Gastrocnemius medialis (tissue), 4 donors: ENCODE measurements at regions not wholly inside any gene's neighbourhood (a gene's known extent, or its start where the extent isn't known, plus 50 kb on each side); places are given as distances from the start of the nearest gene placed in this dataset.

Source experiments
- POLR2A ChIP-seq, 2 donors: fragments of 450-650 bp; IDR thresholded peaks; one replicate each; pipeline ENCODE4 v1.6.1; 2017; ENCODE audit warnings: antibody characterized with exemption in 2 of 2, mild to moderate bottlenecking in 2 of 2, moderate library complexity in 2 of 2
- TF ChIP-seq, protein P1 (sequence below), 5 experiments: fragments of 450-650 bp in 3 of 5; fragments of 200-600 bp in 2 of 5; sonication (generic) in 2 of 5; IDR thresholded peaks in 4 of 5; conservative IDR thresholded peaks in 1 of 5; 1 replicate in 4 of 5; 2 replicates in 1 of 5; pipeline ENCODE4 v1.5.1; 2016 to 2019; ENCODE audit warnings: antibody characterized with exemption in 5 of 5, mild to moderate bottlenecking in 3 of 5, moderate library complexity in 3 of 5

DNA sequence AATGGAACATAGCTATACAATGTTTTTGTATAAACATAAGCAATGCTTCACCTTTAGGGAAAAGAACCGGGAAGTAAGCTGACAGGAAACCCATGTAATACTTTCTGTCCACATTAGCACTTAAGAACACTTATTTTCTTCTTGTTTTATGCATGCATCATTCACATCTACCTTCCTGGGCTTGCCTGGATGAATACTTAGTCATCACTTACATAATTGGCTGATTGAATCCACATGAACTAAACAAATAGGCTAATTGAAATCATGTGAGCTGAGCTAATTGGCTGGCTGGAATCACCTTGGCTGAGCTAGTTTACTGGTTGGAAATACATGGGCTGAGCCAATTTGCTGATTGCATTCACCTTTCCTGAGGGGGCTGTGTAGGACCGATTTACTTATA is 78.8 kb downstream of the ZNF726 start:
- TF ChIP-seq, protein P1, sequence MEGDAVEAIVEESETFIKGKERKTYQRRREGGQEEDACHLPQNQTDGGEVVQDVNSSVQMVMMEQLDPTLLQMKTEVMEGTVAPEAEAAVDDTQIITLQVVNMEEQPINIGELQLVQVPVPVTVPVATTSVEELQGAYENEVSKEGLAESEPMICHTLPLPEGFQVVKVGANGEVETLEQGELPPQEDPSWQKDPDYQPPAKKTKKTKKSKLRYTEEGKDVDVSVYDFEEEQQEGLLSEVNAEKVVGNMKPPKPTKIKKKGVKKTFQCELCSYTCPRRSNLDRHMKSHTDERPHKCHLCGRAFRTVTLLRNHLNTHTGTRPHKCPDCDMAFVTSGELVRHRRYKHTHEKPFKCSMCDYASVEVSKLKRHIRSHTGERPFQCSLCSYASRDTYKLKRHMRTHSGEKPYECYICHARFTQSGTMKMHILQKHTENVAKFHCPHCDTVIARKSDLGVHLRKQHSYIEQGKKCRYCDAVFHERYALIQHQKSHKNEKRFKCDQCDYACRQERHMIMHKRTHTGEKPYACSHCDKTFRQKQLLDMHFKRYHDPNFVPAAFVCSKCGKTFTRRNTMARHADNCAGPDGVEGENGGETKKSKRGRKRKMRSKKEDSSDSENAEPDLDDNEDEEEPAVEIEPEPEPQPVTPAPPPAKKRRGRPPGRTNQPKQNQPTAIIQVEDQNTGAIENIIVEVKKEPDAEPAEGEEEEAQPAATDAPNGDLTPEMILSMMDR (IDR thresholded peaks at IDR 0.05 in 4 of 5, conservative IDR thresholded peaks at IDR 0.05 in 1 of 5) = no peak
- no peak for TF ChIP-seq POLR2A (IDR thresholded peaks at IDR 0.05)
